ENCODE measurements at regions not wholly inside any gene's neighbourhood (a gene's known extent, or its start where the extent isn't known, plus 50 kb on each side); places are given as distances from the start of the nearest gene placed in this dataset.

GRCh38 chr11:111112614-111113013 is 132.9 kb upstream of the POU2AF2 start:
- POLR2A ChIA-PET, result no interaction called here
- Histone ChIP-seq H2AFZ (ENCODE audit: low read depth, low read length, poor library complexity, severe bottlenecking) (no peak overlapping the region), H3K36me3 (ENCODE audit: control insufficient read depth in 1 of 2, insufficient read depth in 2 of 2, low read length in 2 of 2) (no peaks in the 10 kb centered on the region), H3K9me2 (ENCODE audit: insufficient read depth) (no peaks in the 10 kb centered on the region), H3K4me2 (ENCODE audit: low read length) (no peak overlapping the region), H3K27ac (ENCODE audit: low read depth, low read length) (no peak overlapping the region), H3K9me3 (ENCODE audit: control insufficient read depth in 1 of 2, insufficient read depth in 1 of 2, low read depth in 1 of 2, low read length in 2 of 2) (no peaks in the 10 kb centered on the region), H3K4me1 (ENCODE audit: control insufficient read depth in 1 of 2, insufficient read depth in 2 of 2, low read length in 2 of 2) (no peaks in the 10 kb centered on the region), H3K27me3 (ENCODE audit: insufficient read depth, low read length) (peaks cover 4% of the 10 kb centered on the region), H4K20me1 (ENCODE audit: insufficient read depth) (no peaks in the 10 kb centered on the region; the same call in 1 of the 2 replicates), H3K4me3 (replicated peaks in 1 of 2; ENCODE audit: low read depth in 1 of 2, low read length in 2 of 2) (no peak overlapping the region), H3K79me2 (ENCODE audit: insufficient read depth, low read length) (no peaks in the 10 kb centered on the region), H3K9ac (ENCODE audit: low read length) (no peak overlapping the region)
- TF ChIP-seq POLR2AphosphoS5 (IDR thresholded peaks at IDR 0.05; ENCODE audit: low read depth, low read length), result no peak
- TF ChIP-seq JUND (IDR thresholded peaks at IDR 0.05), result no peak
- no peak for TF ChIP-seq TCF7L2 (IDR thresholded peaks at IDR 0.05; ENCODE audit: borderline replicate concordance, extremely low read depth, insufficient read depth, insufficient read length)
- no peak for TF ChIP-seq POLR2A (IDR thresholded peaks at IDR 0.05; ENCODE audit: borderline replicate concordance, extremely low read depth, insufficient read depth, insufficient read length)
- TF ChIP-seq FOSL1 (IDR thresholded peaks at IDR 0.05; ENCODE audit: low read depth), result no peak
- TF ChIP-seq YY1 (IDR thresholded peaks at IDR 0.05; ENCODE audit: extremely low read depth, insufficient replicate concordance, low read depth, low read length), result no peak
- TF ChIP-seq REST (IDR thresholded peaks at IDR 0.05; ENCODE audit: low read depth), result no peak
- TF ChIP-seq CBX3 (IDR thresholded peaks at IDR 0.05; ENCODE audit: low read depth), result no peak
- no peak for TF ChIP-seq ZNF274 (IDR thresholded peaks at IDR 0.05; ENCODE audit: low read depth, low read length)
- TF ChIP-seq EZH2phosphoT487 (IDR thresholded peaks at IDR 0.05; ENCODE audit: borderline replicate concordance), result no peak
- no peak for TF ChIP-seq ZFX (IDR thresholded peaks at IDR 0.05)
- no peak for TF ChIP-seq CTCF (IDR thresholded peaks at IDR 0.05 in 2 of 3, conservative IDR thresholded peaks at IDR 0.05 in 1 of 3; ENCODE audit: borderline replicate concordance in 1 of 3, insufficient read depth in 1 of 3, low read depth in 2 of 3, low read length in 2 of 3)
- TF ChIP-seq SIN3A (IDR thresholded peaks at IDR 0.05; ENCODE audit: low read depth), result no peak
- ATAC-seq (no peak), DNase-seq (ENCODE audit: low read depth, low spot score) (no peak)
- RAD21 ChIA-PET (ENCODE audit: low non-redundant PET in 1 of 2, low total read pairs in 2 of 2, uncharacterized antibody in 2 of 2, unreplicated experiment in 2 of 2), result no interaction called here
- no TSS peak for BruUV-seq (replicated peaks)
- CTCF ChIA-PET, result no interaction called here
- intact Hi-C loops (cut with micrococcal nuclease), result no loop called here
